GF-D8 (cell line): ENCODE measurements at regions not wholly inside any gene's neighbourhood (a gene's known extent, or its start where the extent isn't known, plus 50 kb on each side); places are given as distances from the start of the nearest gene placed in this dataset.
"Not testable (repeated sequence)": the region's sequence is repeated elsewhere in the genome, so short reads cannot be mapped to it uniquely, and the experiment has no call there.

ENCODE experiments used
- DNase-seq: peaks from one replicate; lab custom pipeline; 2025; lab: John Stamatoyannopoulos, UW

- DNase-seq, result peak; percentile 26
Observed at GRCh38 chr12:4156317-4156716, 117.2 kb upstream of the CCND2 start.

GRCh38 chr12:4154672-4155225, 118.8 kb upstream of the CCND2 start:
- no peak for DNase-seq

GRCh38 chr12:4153343-4153892, 120.1 kb upstream of the CCND2 start:
- peak; percentile 84 for DNase-seq

GRCh38 chr12:4152145-4152795, 121.3 kb upstream of the CCND2 start:
- no peak for DNase-seq

DNA sequence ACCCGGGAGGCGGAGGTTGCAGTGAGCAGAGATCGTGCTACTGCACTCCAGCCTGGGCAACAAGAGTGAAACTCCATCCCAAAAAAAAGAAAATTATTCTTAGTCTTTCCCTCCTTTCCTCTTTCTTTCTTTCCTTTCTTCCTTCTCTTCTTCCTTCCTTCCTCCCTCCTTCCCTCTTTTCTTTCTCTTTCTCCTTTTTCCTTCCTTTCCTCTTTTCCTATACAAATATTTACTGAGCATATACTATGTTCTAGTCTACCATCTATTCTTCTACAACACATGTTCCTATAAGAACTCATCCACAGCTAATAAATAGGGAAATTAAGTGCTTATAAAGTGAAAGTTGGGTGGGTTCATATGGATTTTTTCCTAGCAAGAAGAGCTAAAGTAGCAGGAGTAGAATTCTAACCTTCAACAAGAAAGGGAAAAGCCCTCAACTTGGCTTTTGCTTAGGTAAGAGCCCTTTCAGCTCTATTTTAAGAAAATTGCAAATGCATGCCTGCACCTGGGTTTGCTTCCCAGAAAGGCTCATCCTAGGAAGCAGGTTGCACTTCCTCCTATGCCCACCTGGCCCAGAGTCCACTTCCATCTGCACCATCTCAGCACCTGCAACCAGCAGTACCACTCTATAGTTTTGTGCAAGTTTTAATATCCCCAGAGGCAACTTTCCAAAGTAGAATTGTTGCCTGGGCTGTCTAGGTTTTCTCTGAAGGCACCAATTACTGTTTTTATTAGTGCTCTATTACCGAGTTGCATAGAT, 122.0 kb upstream of the CCND2 start:
- no peak for DNase-seq

DNA sequence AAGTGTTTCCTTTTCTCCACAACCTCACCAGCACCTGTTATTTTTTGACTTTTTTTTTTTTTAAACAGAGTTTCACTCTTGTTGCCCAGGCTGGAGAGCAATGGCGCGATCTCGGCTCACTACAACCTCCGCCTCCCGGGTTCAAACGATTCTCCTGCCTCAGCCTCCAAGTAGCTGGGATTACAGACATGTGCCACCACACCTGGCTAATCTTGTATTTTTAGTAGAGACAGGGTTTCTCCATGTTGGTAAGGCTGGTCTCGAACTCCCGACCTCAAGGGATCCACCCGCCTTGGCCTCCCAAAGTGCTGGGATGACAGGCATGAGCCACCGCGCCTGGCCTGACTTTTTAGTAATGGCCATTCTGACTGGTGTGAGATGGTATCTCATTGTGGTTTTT, 123.2 kb upstream of the CCND2 start:
- DNase-seq, result not testable (repeated sequence)

DNA sequence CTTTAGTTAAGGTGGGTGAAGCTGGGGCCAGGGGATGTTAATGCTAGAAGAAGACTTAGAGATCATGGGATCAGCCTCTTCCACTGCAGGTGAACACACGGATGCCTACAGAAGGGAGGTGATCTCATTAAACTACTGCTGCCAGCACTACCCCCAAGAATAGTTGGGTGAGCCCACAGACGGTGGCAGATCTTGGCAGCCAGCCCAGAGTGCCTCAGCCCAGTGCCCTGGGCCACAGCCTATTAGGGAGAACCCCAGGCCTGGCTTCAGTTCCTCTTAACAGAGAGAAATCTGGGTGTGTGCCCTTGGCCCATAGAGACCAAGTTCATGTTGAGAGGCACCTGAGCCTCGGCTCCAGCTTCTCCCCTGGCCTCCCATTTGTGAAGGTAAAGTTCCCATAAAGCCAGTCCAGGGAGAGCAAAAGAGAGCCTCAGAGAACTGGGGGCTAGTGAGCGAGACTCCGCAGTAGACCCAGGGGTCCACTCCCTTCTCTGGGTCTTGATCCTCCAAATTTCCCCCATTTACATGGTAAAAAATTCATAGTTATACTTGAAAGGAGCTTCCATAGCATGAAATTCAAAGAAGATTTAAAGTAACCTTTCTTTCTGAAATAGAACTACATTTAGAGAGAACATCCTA, 125.0 kb upstream of the CCND2 start:
- no peak for DNase-seq

DNA sequence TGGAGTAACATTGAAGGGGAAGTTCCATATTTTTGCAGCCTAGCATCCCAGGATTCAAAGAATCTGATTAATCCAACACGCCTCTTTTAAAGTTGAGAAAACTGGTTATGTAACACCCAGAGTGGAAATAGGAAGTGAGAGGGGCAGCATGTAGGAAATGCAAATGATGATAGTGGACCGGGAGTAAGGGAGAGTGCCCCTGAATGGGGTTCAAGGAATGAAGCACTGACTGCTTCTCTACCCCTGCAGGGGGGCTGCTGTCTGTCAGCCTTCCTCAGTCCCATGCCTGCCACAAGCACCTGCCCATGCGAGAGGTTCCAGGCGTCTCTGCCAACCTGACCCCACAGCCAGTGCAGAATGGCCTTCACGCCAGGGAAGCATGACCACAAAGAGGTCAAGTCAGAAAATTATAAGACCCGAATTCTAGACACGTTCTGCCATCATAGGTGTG, 126.5 kb upstream of the CCND2 start:
- DNase-seq, result no peak

DNA sequence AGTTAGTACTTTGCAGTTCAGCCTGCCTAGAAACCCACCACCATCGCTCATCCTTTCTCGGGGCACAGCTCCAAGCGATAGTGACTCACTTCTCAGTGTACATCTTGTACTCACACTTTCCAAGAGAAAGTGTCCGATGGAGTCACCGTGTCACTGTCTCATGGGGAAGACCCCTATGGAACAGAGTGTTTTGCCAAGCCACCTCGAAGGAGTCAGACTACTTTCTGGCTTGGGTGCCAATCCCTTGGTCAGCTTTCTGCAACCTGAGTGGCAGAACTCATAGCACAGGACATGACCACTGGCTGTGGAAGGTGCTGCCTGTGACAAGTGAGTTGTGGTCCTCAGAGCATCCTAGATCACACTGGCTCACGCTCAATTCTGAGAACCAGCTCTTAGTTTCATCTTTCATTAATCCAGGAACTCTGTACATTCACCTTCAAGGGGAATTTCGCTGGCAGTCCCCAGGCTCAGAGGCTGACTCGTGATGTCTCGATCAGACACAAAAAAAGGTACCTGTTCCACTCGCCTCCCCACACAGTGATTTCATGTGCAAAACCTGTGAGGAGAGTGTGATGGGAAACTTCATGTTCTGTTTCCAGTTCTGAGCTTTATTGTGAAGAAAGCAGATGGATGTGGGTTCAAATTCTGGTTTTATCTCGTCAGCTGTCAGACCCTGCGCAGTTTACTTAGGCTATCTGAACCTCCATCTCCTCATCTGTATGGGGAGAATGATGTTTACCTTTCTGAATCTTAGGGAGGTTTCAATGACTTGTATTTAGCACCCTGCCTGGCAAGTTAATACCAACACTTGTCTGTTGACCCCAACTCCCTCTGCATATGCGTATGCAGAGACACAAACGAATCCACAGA, 127.3 kb upstream of the CCND2 start:
- DNase-seq, result no peak

- no peak for DNase-seq
Observed at GRCh38 chr12:4144676-4145075, 128.9 kb upstream of the CCND2 start.

DNA sequence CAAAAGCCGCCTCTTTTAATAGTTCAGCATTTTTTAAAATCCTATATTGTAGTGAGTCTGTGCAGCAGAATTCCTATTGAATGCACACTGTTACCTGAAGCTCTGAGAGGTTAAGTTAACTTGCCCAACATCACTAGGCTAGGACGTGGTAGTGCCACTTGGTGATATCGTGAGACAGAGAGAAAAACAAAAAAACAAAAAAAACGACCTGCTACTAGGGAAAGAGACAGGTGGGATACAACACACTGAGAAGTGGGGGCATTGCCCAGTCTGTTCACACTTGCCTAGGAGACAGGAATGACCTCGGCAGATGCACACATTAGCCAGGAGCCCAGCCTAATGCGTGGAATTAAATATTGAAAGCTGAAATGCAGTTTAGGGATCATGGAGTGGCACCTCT, 129.7 kb upstream of the CCND2 start:
- DNase-seq, result no peak

GRCh38 chr12:4141348-4142270, 132.0 kb upstream of the CCND2 start:
- DNase-seq, result no peak

GRCh38 chr12:4140581-4141301, 132.8 kb upstream of the CCND2 start:
- DNase-seq, result no peak

- no peak for DNase-seq
Observed at GRCh38 chr12:4139191-4139590, 134.4 kb upstream of the CCND2 start.

DNA sequence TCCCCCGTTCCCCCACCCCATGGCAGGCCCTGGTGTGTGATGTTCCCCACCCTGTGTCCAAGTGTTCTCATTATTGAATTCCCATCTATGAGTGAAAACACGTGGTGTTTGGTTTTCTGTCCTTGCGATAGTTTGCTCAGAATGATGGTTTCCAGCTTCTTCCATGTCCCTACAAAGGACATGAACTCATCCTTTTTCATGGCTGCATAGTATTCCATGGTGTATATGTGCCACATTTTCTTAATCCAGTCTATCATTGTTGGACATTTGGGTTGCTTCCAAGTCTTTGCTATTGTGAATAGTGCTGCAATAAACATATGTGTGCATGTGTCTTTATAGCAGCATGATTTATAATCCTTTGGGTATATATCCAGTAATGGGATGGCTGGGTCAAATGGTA, 135.0 kb upstream of the CCND2 start:
- not testable (repeated sequence) for DNase-seq

GRCh38 chr12:4138051-4138450, 135.5 kb upstream of the CCND2 start:
- no peak for DNase-seq

DNA sequence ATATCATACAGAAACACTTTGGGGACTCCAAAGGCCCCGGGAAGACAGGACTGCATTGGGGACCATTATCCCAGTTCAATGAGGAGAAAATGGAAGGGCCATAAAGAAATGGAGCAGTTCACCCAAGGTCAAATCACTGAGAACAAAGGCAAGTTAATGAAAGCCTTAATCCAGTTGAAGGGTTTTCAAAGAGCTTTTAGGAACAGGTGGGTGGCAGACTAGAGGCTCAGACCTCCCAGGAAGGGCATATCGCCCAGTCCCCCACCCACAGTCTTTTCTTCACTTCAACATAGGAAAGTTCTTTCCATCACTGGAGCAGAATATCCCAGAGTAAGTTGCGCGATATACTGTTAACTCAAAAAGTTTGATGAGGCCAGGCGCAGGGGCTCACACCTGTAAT, 136.1 kb upstream of the CCND2 start:
- DNase-seq, result no peak

DNA sequence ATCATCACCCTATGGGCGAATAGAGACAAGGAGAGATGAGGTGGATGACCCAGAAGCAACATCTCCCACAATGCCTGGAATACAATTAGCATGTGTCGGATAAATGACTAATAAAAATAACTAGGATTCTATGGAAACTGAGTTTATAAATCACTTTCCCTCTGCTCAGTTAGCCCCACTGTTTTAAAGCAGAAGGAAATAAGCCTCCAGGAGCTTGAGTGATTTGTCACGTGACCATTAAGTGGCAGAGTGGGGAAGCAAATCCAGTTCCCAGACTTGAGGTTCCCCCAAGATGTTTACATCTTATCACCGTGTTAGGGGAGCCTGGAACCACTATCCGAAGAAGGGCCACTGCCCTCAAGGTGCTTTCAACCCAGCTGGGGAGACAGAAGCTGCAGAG, 136.5 kb upstream of the CCND2 start:
- DNase-seq, result no peak

DNA sequence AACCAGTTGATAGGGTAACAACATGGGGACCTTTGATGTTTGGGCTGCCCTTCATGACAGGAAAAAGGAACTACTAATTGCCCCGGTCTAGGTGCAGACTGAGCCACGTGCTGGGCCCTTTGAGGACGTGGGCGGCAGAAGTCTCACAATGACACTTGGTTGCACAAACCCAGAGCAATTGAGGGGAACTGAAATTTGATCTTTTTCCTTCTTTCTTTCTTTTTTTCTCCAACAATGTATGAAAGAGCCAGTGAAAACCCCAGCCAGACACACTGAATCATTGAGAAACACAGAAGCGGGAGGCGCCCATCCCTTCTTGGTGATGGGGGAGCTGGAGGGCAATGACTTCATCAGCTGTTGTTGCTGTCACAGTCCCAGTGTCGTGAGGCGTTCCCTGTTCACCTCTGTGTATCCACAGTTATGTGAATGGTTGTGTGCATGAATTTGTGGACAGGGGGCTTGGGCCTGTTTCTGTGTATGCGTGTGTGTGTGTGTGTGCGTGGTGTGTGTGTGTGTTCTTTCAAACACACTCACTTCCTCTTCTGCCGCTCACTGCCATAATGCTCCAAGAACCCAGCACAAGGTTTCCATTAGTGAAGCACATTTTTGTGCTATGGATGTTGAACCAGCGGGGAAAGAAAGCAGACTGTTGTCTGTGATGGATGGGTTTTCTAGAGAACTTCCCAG, 137.5 kb upstream of the CCND2 start:
- peak; percentile 76 for DNase-seq
